SU-DHL-6 (cell line): ENCODE measurements at regions not wholly inside any gene's neighbourhood (a gene's known extent, or its start where the extent isn't known, plus 50 kb on each side); places are given as distances from the start of the nearest gene placed in this dataset.

Experiments used
- H2AFZ ChIP-seq: fragments of 200-600 bp; sonication (generic); 2 replicates; pipeline ENCODE4 v1.6.1; 2014; ENCODE audit warnings: low read depth, mild to moderate bottlenecking, moderate library complexity, mixed read lengths, antibody characterized with exemption, low read length; ENCODE audit not compliant: severe bottlenecking
- H3F3A ChIP-seq: fragments of 200-600 bp; shearing (Covaris generic); 2 replicates; pipeline ENCODE4 v1.6.0; 2016; ENCODE audit warnings: antibody characterized with exemption, mild to moderate bottlenecking; ENCODE audit not compliant: insufficient read depth
- H3K27ac ChIP-seq: fragments of 200-600 bp; sonication (generic); 2 replicates; pipeline ENCODE4 v1.5.1; 2016; ENCODE audit warnings: low read depth, mild to moderate bottlenecking, low read length, moderate library complexity, mixed read lengths
- H3K27me3 ChIP-seq: fragments of 200-600 bp; sonication (generic), shearing (Covaris generic); 2 replicates; pipeline ENCODE4 v1.6.0; 2014; ENCODE audit warnings: mild to moderate bottlenecking, low read length
- H3K36me3 ChIP-seq: fragments of 200-600 bp; sonication (generic); 2 replicates; pipeline ENCODE4 v1.6.1; 2014; ENCODE audit warnings: mild to moderate bottlenecking, low read length, mixed read lengths
- H3K4me2 ChIP-seq: fragments of 300-600, 200-600 bp; shearing (Covaris generic), sonication (generic); 2 replicates; pipeline ENCODE4 v1.6.0; 2014; ENCODE audit warnings: low read length, low read depth, mild to moderate bottlenecking; ENCODE audit not compliant: poor library complexity, severe bottlenecking
- H3K4me3 ChIP-seq: fragments of 200-600 bp; sonication (generic); 2 replicates; pipeline ENCODE4 v1.5.1; 2014; ENCODE audit warnings: antibody characterized with exemption, low read length, mild to moderate bottlenecking, mixed read lengths; ENCODE audit not compliant: insufficient read depth, poor library complexity, severe bottlenecking
- H3K79me2 ChIP-seq: fragments of 200-600 bp; sonication (generic); 2 replicates; pipeline ENCODE4 v1.6.1; 2014; ENCODE audit warnings: mild to moderate bottlenecking, low read length, moderate library complexity; ENCODE audit not compliant: insufficient read depth
- H3K9ac ChIP-seq: fragments of 200-600 bp; sonication (generic); 2 replicates; pipeline ENCODE4 v1.7.0; 2014; ENCODE audit warnings: mild to moderate bottlenecking, low read length
- H3K9me2 ChIP-seq: fragments of 200-600 bp; sonication (generic); replicated peaks from 2 replicates; pipeline ENCODE4 v1.6.1; 2014; ENCODE audit warnings: low read length; ENCODE audit not compliant: insufficient read depth
- H3K9me3 ChIP-seq: fragments of 200-600 bp; sonication (generic); 2 replicates; pipeline ENCODE4 v1.6.1; 2014; ENCODE audit warnings: low read length, mixed read lengths; ENCODE audit not compliant: insufficient read depth
- H4K20me1 ChIP-seq: fragments of 200-600 bp; sonication (generic); 2 replicates; pipeline ENCODE4 v1.6.1; 2014; ENCODE audit warnings: low read depth, mild to moderate bottlenecking, antibody characterized with exemption, low read length, moderate library complexity, mixed read lengths
- EZH2phosphoT487 ChIP-seq: fragments of 200-600 bp; sonication (generic), shearing (Covaris generic); conservative IDR thresholded peaks from 2 replicates; pipeline ENCODE4 v1.6.1; 2018; ENCODE audit warnings: mild to moderate bottlenecking, antibody characterized with exemption, low read length, moderate library complexity, mixed read lengths
- TF ChIP-seq, protein P1 (sequence below): fragments of 200-600 bp; sonication (generic); IDR thresholded peaks from one replicate; pipeline ENCODE4 v1.5.1; 2017; ENCODE audit warnings: antibody characterized with exemption, mild to moderate bottlenecking, low read length, moderate library complexity; ENCODE audit not compliant: insufficient read depth, poor library complexity, severe bottlenecking

DNA sequence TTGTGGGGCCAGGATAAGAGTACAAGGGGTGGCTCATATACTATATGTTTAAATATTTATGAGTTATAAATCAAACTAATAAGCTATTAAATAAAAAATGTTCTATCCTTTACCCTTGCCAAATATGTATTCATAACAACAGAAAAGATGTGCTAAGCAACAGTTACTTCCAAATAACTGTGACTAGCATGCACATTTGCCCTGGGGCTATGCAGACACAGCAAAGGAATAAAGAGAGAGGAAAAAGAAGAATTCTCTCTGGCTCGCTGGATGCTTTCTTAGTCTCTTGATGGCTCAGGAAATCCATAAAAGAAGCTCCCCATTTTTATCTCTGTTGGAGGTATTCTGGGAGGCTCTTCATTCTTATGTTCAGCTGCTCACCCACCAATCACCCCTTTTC, 182.4 kb upstream of the ATP10B start:
- no peaks in the 10 kb centered on the region for H3F3A ChIP-seq

GRCh38 chr5:161030229-161030628, 178.2 kb upstream of the ATP10B start:
- no peaks in the 10 kb centered on the region for H3K9me2 ChIP-seq
- H3K79me2 ChIP-seq: no peaks in the 10 kb centered on the region
- H3K9ac ChIP-seq: no peak overlapping the region
- H2AFZ ChIP-seq: no peak overlapping the region
- H3K4me2 ChIP-seq: no peak overlapping the region
- no peaks in the 10 kb centered on the region for H3F3A ChIP-seq
- no peaks in the 10 kb centered on the region for H3K36me3 ChIP-seq
- H3K4me3 ChIP-seq: no peak overlapping the region
- H3K27me3 ChIP-seq: no peaks in the 10 kb centered on the region
- TF ChIP-seq, protein P1, sequence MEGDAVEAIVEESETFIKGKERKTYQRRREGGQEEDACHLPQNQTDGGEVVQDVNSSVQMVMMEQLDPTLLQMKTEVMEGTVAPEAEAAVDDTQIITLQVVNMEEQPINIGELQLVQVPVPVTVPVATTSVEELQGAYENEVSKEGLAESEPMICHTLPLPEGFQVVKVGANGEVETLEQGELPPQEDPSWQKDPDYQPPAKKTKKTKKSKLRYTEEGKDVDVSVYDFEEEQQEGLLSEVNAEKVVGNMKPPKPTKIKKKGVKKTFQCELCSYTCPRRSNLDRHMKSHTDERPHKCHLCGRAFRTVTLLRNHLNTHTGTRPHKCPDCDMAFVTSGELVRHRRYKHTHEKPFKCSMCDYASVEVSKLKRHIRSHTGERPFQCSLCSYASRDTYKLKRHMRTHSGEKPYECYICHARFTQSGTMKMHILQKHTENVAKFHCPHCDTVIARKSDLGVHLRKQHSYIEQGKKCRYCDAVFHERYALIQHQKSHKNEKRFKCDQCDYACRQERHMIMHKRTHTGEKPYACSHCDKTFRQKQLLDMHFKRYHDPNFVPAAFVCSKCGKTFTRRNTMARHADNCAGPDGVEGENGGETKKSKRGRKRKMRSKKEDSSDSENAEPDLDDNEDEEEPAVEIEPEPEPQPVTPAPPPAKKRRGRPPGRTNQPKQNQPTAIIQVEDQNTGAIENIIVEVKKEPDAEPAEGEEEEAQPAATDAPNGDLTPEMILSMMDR: no peak
- no peak for TF ChIP-seq EZH2phosphoT487
- H3K27ac ChIP-seq: no peak overlapping the region
- H4K20me1 ChIP-seq: no peaks in the 10 kb centered on the region
- H3K9me3 ChIP-seq: no peaks in the 10 kb centered on the region

More for the DNA sequence above, 182.4 kb upstream of the ATP10B start:
- H3K9ac ChIP-seq: no peak overlapping the region
- no peaks in the 10 kb centered on the region for H3K9me2 ChIP-seq
- no peaks in the 10 kb centered on the region for H3K9me3 ChIP-seq
- H4K20me1 ChIP-seq: no peaks in the 10 kb centered on the region
- no peaks in the 10 kb centered on the region for H3K36me3 ChIP-seq
- H2AFZ ChIP-seq: no peak overlapping the region
- no peak overlapping the region for H3K4me2 ChIP-seq
- TF ChIP-seq, protein P1: no peak
- no peak for TF ChIP-seq EZH2phosphoT487
- H3K27ac ChIP-seq: no peak overlapping the region
- no peaks in the 10 kb centered on the region for H3K27me3 ChIP-seq
- H3K4me3 ChIP-seq: no peak overlapping the region
- H3K79me2 ChIP-seq: no peaks in the 10 kb centered on the region

DNA sequence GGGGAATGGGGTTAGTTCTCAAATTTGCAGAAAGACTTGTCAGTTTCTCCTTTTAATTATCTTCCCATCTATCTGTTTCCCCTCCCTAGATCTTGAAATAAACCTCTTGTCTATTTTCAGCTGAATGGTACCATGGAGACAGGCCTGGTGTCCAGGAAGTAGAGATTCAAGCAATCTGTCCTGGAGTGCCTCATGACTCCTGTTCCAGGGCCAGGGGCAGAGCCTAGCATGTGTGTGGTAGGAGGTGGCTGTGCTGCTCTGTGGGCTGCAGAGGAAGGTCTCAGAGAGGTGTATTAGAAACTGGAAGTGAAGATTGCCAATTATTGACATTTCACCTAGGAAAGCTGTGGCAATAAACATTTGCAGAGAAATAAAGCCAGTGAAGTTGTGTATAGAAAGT, 175.8 kb upstream of the ATP10B start:
- Histone ChIP-seq H3K36me3 (no peaks in the 10 kb centered on the region), H3K79me2 (no peaks in the 10 kb centered on the region), H3K9me2 (no peaks in the 10 kb centered on the region), H4K20me1 (no peaks in the 10 kb centered on the region), H2AFZ (no peak overlapping the region), H3F3A (no peaks in the 10 kb centered on the region), H3K4me3 (no peak overlapping the region), H3K9me3 (no peaks in the 10 kb centered on the region), H3K27ac (no peak overlapping the region), H3K4me2 (no peak overlapping the region), H3K9ac (no peak overlapping the region), H3K27me3 (no peaks in the 10 kb centered on the region)
- TF ChIP-seq, protein P1: no peak
- no peak for TF ChIP-seq EZH2phosphoT487

- no peak overlapping the region for H3K4me3 ChIP-seq
- no peaks in the 10 kb centered on the region for H3K79me2 ChIP-seq
- H3K27me3 ChIP-seq: no peaks in the 10 kb centered on the region
- H3F3A ChIP-seq: no peaks in the 10 kb centered on the region
- no peaks in the 10 kb centered on the region for H3K36me3 ChIP-seq
- no peak overlapping the region for H2AFZ ChIP-seq
- H3K27ac ChIP-seq: no peak overlapping the region
- no peaks in the 10 kb centered on the region for H3K9me2 ChIP-seq
- H3K9me3 ChIP-seq: no peaks in the 10 kb centered on the region
- no peak overlapping the region for H3K9ac ChIP-seq
- TF ChIP-seq, protein P1: no peak
- TF ChIP-seq EZH2phosphoT487: no peak
- H3K4me2 ChIP-seq: no peak overlapping the region
- H4K20me1 ChIP-seq: no peaks in the 10 kb centered on the region
Observed at GRCh38 chr5:161023551-161023950, 171.5 kb upstream of the ATP10B start.
